Keratinocyte (primary cell): ENCODE measurements at regions not wholly inside any gene's neighbourhood (a gene's known extent, or its start where the extent isn't known, plus 50 kb on each side); places are given as distances from the start of the nearest gene placed in this dataset.
"Not testable (repeated sequence)": the region's sequence is repeated elsewhere in the genome, so short reads cannot be mapped to it uniquely, and the experiment has no call there.

Experiments used
- DNase-seq: peaks from one replicate; pipeline ENCODE4 v3.0.0-alpha.2; 2011; ENCODE audit warnings: low read depth, missing footprints, low spot score
- FAIRE-seq: peaks from 2 replicates; lab custom pipeline; 2011; peaks lifted over from hg19 to GRCh38; lab: Jason Lieb, UNC
- H2AFZ ChIP-seq: 2 replicates; pipeline ENCODE4 v1.6.0; 2012; ENCODE audit warnings: low read length, control low read depth, inconsistent platforms; ENCODE audit not compliant: control insufficient read depth
- H3K27ac ChIP-seq: 2 replicates; pipeline ENCODE4 v1.5.1; 2011; ENCODE audit warnings: low read length; ENCODE audit not compliant: control insufficient read depth, insufficient read depth
- H3K27me3 ChIP-seq: 3 replicates; pipeline ENCODE4 v1.6.0; 2011; ENCODE audit warnings: low read length; ENCODE audit not compliant: control insufficient read depth, insufficient read depth; ENCODE audit errors: extremely low read depth
- H3K36me3 ChIP-seq, 2 experiments: 2 replicates in 1 of 2; 3 replicates in 1 of 2; pipeline ENCODE4 v1.5.1; 2011; ENCODE audit warnings: low read length in 2 of 2, mild to moderate bottlenecking in 1 of 2; ENCODE audit not compliant: control insufficient read depth in 2 of 2, insufficient read depth in 2 of 2; ENCODE audit errors: extremely low read depth in 1 of 2
- H3K4me1 ChIP-seq: 3 replicates; pipeline ENCODE4 v1.5.1; 2011; ENCODE audit warnings: low read length; ENCODE audit not compliant: control insufficient read depth, insufficient read depth; ENCODE audit errors: extremely low read depth
- H3K4me2 ChIP-seq: 3 replicates; pipeline ENCODE4 v1.6.0; 2011; ENCODE audit warnings: low read depth, low read length; ENCODE audit not compliant: control insufficient read depth, insufficient read depth; ENCODE audit errors: extremely low read depth
- H3K4me3 ChIP-seq, 3 experiments: fragments of 200-600 bp in 1 of 3; sonication (generic) in 1 of 3; 2 replicates in 2 of 3; 3 replicates in 1 of 3; pipeline ENCODE4 v1.5.1; 2011 to 2016; ENCODE audit warnings: low read length in 3 of 3, mild to moderate bottlenecking in 3 of 3, control low read depth in 2 of 3, inconsistent platforms in 1 of 3, low read depth in 1 of 3, mixed read lengths in 1 of 3, mixed run types in 1 of 3, moderate library complexity in 1 of 3; ENCODE audit not compliant: control insufficient read depth in 2 of 3, insufficient read depth in 2 of 3; ENCODE audit errors: extremely low read depth in 1 of 3
- H3K79me2 ChIP-seq: 2 replicates; pipeline ENCODE4 v1.6.0; 2012; ENCODE audit warnings: low read length; ENCODE audit not compliant: control insufficient read depth, insufficient read depth
- H3K9ac ChIP-seq: 3 replicates; pipeline ENCODE4 v1.6.0; 2011; ENCODE audit warnings: low read length; ENCODE audit not compliant: control insufficient read depth, insufficient read depth; ENCODE audit errors: extremely low read depth
- H3K9me1 ChIP-seq: 3 replicates; pipeline ENCODE4 v1.6.0; 2011; ENCODE audit warnings: low read length; ENCODE audit not compliant: control insufficient read depth, insufficient read depth; ENCODE audit errors: extremely low read depth
- H3K9me3 ChIP-seq: 2 replicates; pipeline ENCODE4 v1.5.1; 2012; ENCODE audit warnings: low read depth, low read length; ENCODE audit not compliant: control insufficient read depth
- H4K20me1 ChIP-seq: 3 replicates; pipeline ENCODE4 v1.6.0; 2011; ENCODE audit warnings: low read length; ENCODE audit not compliant: control insufficient read depth, insufficient read depth; ENCODE audit errors: extremely low read depth
- CTCF ChIP-seq, 3 experiments: IDR thresholded peaks in 1 of 3; conservative IDR thresholded peaks in 1 of 3; optimal IDR thresholded peaks in 1 of 3; 2 replicates in 2 of 3; 3 replicates in 1 of 3; pipeline versions ENCODE3 to v1.5.1; 2011; ENCODE audit warnings: low read length in 3 of 3, mild to moderate bottlenecking in 3 of 3, moderate library complexity in 2 of 3, control low read depth in 1 of 3, inconsistent platforms in 1 of 3; ENCODE audit not compliant: insufficient read depth in 2 of 3; ENCODE audit errors: extremely low read depth in 1 of 3
- EZH2 ChIP-seq: IDR thresholded peaks from one replicate; pipeline ENCODE4 v1.6.1; 2012; ENCODE audit warnings: inconsistent platforms, mild to moderate bottlenecking, low read length, moderate library complexity
- dilution Hi-C: fragments of 300-500 bp; cut with MboI; formaldehyde crosslinking; loops from one replicate; pipeline ENCODE4 v1.7.0; 2020; ENCODE audit warnings: low sequenced_read_pairs; ENCODE audit not compliant: extremely low pct_ligation_motif_present

GRCh38 chr4:188403272-188403671, 264.0 kb downstream of the TRIML1 start:
- H2AFZ ChIP-seq: no peak overlapping the region
- no peaks in the 10 kb centered on the region for H3K27me3 ChIP-seq
- H3K9ac ChIP-seq: no peak overlapping the region
- no peaks in the 10 kb centered on the region for H4K20me1 ChIP-seq
- no peaks in the 10 kb centered on the region for H3K4me1 ChIP-seq
- no peaks in the 10 kb centered on the region for H3K9me1 ChIP-seq
- H3K4me3 ChIP-seq: no peak overlapping the region
- H3K27ac ChIP-seq: no peak overlapping the region
- TF ChIP-seq EZH2 (no peak), CTCF (optimal IDR thresholded peaks at IDR 0.05 in 1 of 3, IDR thresholded peaks at IDR 0.05 in 1 of 3, conservative IDR thresholded peaks at IDR 0.05 in 1 of 3; ENCODE audit: extremely low read depth in 1 of 3, insufficient read depth in 2 of 3, low read length in 3 of 3) (peak in 1 of 3 experiments; percentile 27)
- FAIRE-seq (no peak), DNase-seq (no peak)
- no peaks in the 10 kb centered on the region for H3K36me3 ChIP-seq
- no peak overlapping the region for H3K4me2 ChIP-seq
- dilution Hi-C loops: no loop called here
- no peaks in the 10 kb centered on the region for H3K9me3 ChIP-seq
- H3K79me2 ChIP-seq: no peaks in the 10 kb centered on the region

GRCh38 chr4:188405071-188405835, 266.0 kb downstream of the TRIML1 start:
- H3K79me2 ChIP-seq, H3K27ac ChIP-seq, H3K4me1 ChIP-seq, DNase-seq, H2AFZ ChIP-seq, H3K9me3 ChIP-seq, H3K36me3 ChIP-seq, H3K9ac ChIP-seq, dilution Hi-C loops, FAIRE-seq, H3K9me1 ChIP-seq, H3K27me3 ChIP-seq, H4K20me1 ChIP-seq, H3K4me2 ChIP-seq, H3K4me3 ChIP-seq: not testable (repeated sequence)
